Liver (tissue), 8 donors: ENCODE measurements at regions not wholly inside any gene's neighbourhood (a gene's known extent, or its start where the extent isn't known, plus 50 kb on each side); places are given as distances from the start of the nearest gene placed in this dataset.

Source experiments
- DNase-seq: peaks from one replicate; pipeline ENCODE4 v3.0.0-alpha.2; 2017; ENCODE audit warnings: low spot score
- H3K27ac ChIP-seq, 2 donors: one replicate each; pipeline ENCODE4 v1.7.0; 2013; ENCODE audit warnings: inconsistent platforms in 2 of 2, low read length in 2 of 2, control low read depth in 1 of 2, low read depth in 1 of 2, mild to moderate bottlenecking in 1 of 2
- H3K27me3 ChIP-seq, 4 donors: one replicate each; pipeline versions ENCODE4 v1.6.1 to v1.7.0; 2013; ENCODE audit warnings: low read length in 3 of 4, inconsistent platforms in 1 of 4, mild to moderate bottlenecking in 1 of 4, moderate library complexity in 1 of 4; ENCODE audit not compliant: control insufficient read depth in 4 of 4, insufficient read depth in 4 of 4
- H3K36me3 ChIP-seq, 4 donors: one replicate each; pipeline versions ENCODE4 v1.6.1 to v1.7.0; 2013; ENCODE audit warnings: low read length in 3 of 4, mild to moderate bottlenecking in 3 of 4, low read depth in 1 of 4, moderate library complexity in 1 of 4; ENCODE audit not compliant: control insufficient read depth in 4 of 4, insufficient read depth in 3 of 4
- H3K4me1 ChIP-seq, 4 donors: one replicate each; pipeline versions ENCODE4 v1.6.1 to v1.7.0; 2013; ENCODE audit warnings: low read length in 3 of 4, mild to moderate bottlenecking in 3 of 4, moderate library complexity in 1 of 4; ENCODE audit not compliant: control insufficient read depth in 4 of 4, insufficient read depth in 4 of 4
- H3K4me3 ChIP-seq, 3 donors: one replicate each; pipeline versions ENCODE4 v1.6.1 to v1.7.0; 2013; ENCODE audit warnings: low read length in 3 of 3, control low read depth in 1 of 3, low read depth in 1 of 3, mild to moderate bottlenecking in 1 of 3
- H3K9ac ChIP-seq, 2 donors: one replicate each; pipeline ENCODE4 v1.7.0; 2013; ENCODE audit warnings: low read length in 2 of 2, mild to moderate bottlenecking in 2 of 2, moderate library complexity in 2 of 2, control low read depth in 1 of 2, low read depth in 1 of 2
- H3K9me3 ChIP-seq, 4 donors: one replicate each; pipeline versions ENCODE4 v1.6.1 to v1.7.0; 2013; ENCODE audit warnings: low read length in 3 of 4; ENCODE audit not compliant: control insufficient read depth in 4 of 4
- CTCF ChIP-seq: fragments of 150-350 bp; IDR thresholded peaks from 2 replicates; pipeline ENCODE4 v1.5.1; 2017; ENCODE audit warnings: improper control_type of control experiment, low read depth, low read length; ENCODE audit not compliant: missing input control
- FOXA1 ChIP-seq: IDR thresholded peaks from 2 replicates; pipeline ENCODE4 v1.6.1; 2016; ENCODE audit warnings: antibody characterized with exemption
- FOXA2 ChIP-seq: IDR thresholded peaks from 2 replicates; pipeline ENCODE4 v1.6.1; 2016; ENCODE audit warnings: antibody characterized with exemption
- GABPA ChIP-seq, 2 donors: IDR thresholded peaks in 1 of 2; conservative IDR thresholded peaks in 1 of 2; 2 replicates each; pipeline ENCODE4 v1.6.1; 2016; ENCODE audit warnings: antibody characterized with exemption in 2 of 2, mild to moderate bottlenecking in 1 of 2, moderate library complexity in 1 of 2
- HNF4A ChIP-seq, 2 donors: conservative IDR thresholded peaks; 2 replicates each; pipeline ENCODE4 v1.6.1; 2016; ENCODE audit warnings: antibody characterized with exemption in 2 of 2, mild to moderate bottlenecking in 2 of 2
- HNF4G ChIP-seq: IDR thresholded peaks from 2 replicates; pipeline ENCODE4 v1.6.1; 2016; ENCODE audit warnings: antibody characterized with exemption
- JUND ChIP-seq, 2 donors: IDR thresholded peaks; 2 replicates each; pipeline ENCODE4 v1.6.1; 2016; ENCODE audit warnings: antibody characterized with exemption in 2 of 2
- MAX ChIP-seq: IDR thresholded peaks from 2 replicates; pipeline ENCODE4 v1.6.1; 2016; ENCODE audit warnings: antibody characterized with exemption
- NR2F2 ChIP-seq: IDR thresholded peaks from 2 replicates; pipeline ENCODE4 v1.6.1; 2016; ENCODE audit warnings: antibody characterized with exemption
- REST ChIP-seq: IDR thresholded peaks from 2 replicates; pipeline ENCODE4 v1.6.1; 2016; ENCODE audit warnings: antibody characterized with exemption, mild to moderate bottlenecking
- RXRA ChIP-seq, 2 donors: IDR thresholded peaks; 2 replicates each; pipeline ENCODE4 v1.6.1; 2017 to 2018; ENCODE audit warnings: antibody characterized with exemption in 2 of 2, mild to moderate bottlenecking in 1 of 2
- SP1 ChIP-seq: IDR thresholded peaks from 2 replicates; pipeline ENCODE4 v1.6.1; 2018; ENCODE audit warnings: antibody characterized with exemption, mild to moderate bottlenecking
- TAF1 ChIP-seq: conservative IDR thresholded peaks from 2 replicates; pipeline ENCODE4 v1.6.1; 2016; ENCODE audit warnings: antibody characterized with exemption, mild to moderate bottlenecking
- YY1 ChIP-seq: IDR thresholded peaks from 2 replicates; pipeline ENCODE4 v1.6.1; 2016; ENCODE audit warnings: antibody characterized with exemption, mild to moderate bottlenecking
- ZBTB33 ChIP-seq: IDR thresholded peaks from 2 replicates; pipeline ENCODE4 v1.6.1; 2016; ENCODE audit warnings: antibody characterized with exemption
- WGBS: extraction: QIAGEN DNeasy Blood & Tissue Kit; methylation state at CpG from one replicate; pipeline ENCODE4 v1.1.7; 2013; 5-methylcytosine and 5-hydroxymethylcytosine counted together
- donor health status: healthy.
- donor health status: healthy.
- donor health status: healthy.
- donor health status: healthy.
- donor health status: healthy.

- Histone ChIP-seq H3K9me3 (no peaks in the 10 kb centered on the region), H3K9ac (no peak overlapping the region), H3K36me3 (no peaks in the 10 kb centered on the region), H3K4me1 (no peaks in the 10 kb centered on the region), H3K27me3 (no peaks in the 10 kb centered on the region), H3K4me3 (no peak overlapping the region), H3K27ac (no peak overlapping the region)
- WGBS: 78% methylated on average over 1 of the region's 1 CpG
- no peak for DNase-seq
- no peak for TF ChIP-seq FOXA1
- no peak for TF ChIP-seq HNF4A (conservative IDR thresholded peaks at IDR 0.05)
- no peak for TF ChIP-seq REST
- TF ChIP-seq YY1: no peak
- no peak for TF ChIP-seq HNF4G
- no peak for TF ChIP-seq RXRA (IDR thresholded peaks at IDR 0.05)
- no peak for TF ChIP-seq CTCF
- no peak for TF ChIP-seq FOXA2
- no peak for TF ChIP-seq ZBTB33
- TF ChIP-seq NR2F2: no peak
- TF ChIP-seq GABPA (IDR thresholded peaks at IDR 0.05 in 1 of 2, conservative IDR thresholded peaks at IDR 0.05 in 1 of 2): no peak
- no peak for TF ChIP-seq TAF1
- TF ChIP-seq JUND (IDR thresholded peaks at IDR 0.05): no peak
These were observed 463.2 kb upstream of the MGAT4C start for GRCh38 chr12:86719381-86719780.

- TF ChIP-seq CTCF (no peak), ZBTB33 (no peak), JUND (IDR thresholded peaks at IDR 0.05) (no peak), NR2F2 (no peak), HNF4G (no peak), TAF1 (no peak), SP1 (no peak), YY1 (no peak), MAX (no peak)
- Histone ChIP-seq H3K27ac (no peak overlapping the region), H3K9ac (no peak overlapping the region), H3K4me1 (no peaks in the 10 kb centered on the region), H3K36me3 (no peaks in the 10 kb centered on the region), H3K4me3 (no peak overlapping the region), H3K9me3 (no peaks in the 10 kb centered on the region), H3K27me3 (no peaks in the 10 kb centered on the region)
- DNase-seq: no peak
These were observed 456.9 kb upstream of the MGAT4C start for GRCh38 chr12:86713121-86713520.
